ENCODE measurements at regions not wholly inside any gene's neighbourhood (a gene's known extent, or its start where the extent isn't known, plus 50 kb on each side); places are given as distances from the start of the nearest gene placed in this dataset.
A peak's percentile ranks its signal among the peaks of the same experiment; 100 is the strongest.

DNA sequence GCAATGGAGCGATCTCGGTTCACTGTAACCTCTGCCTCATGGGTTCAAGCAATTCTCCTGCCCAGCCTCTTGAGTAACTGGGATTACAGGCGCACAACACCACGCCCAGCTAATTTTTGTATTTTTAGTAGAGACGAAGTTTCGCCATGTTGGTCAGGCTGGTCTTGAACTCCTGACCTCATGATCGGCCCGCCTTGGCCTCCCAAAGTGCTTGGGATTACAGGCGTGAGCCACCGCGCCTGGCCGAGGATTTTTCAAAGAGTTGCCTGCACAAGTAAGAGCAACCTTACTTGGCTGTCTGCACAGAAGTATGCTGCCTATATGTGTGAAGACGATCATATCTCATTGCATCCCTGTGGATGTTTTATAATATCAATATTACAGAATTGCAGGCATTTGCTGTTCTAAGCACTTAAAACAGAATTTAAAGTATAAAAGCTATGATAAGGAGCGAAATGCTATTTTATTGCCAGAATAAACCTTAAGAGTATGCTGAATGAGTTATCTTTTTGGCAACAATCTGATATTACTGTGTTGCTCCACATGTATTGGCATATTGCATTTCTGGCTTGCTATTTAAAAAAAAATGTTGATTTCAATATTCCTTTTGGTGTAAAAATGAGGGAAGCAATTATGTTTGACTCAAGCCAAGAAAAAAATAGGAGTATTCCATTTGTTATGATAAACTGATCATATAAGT is 379.4 kb upstream of the SEMA3D start:
- in situ Hi-C loops (cut with MboI; ENCODE audit: low sequenced_read_pairs): loop anchor here (25.0 kb wide), 1 partner anchor 529 kb away; no protein-coding TSS in a partner anchor
- H3K9me3 ChIP-seq: no peaks in the 10 kb centered on the region

DNA sequence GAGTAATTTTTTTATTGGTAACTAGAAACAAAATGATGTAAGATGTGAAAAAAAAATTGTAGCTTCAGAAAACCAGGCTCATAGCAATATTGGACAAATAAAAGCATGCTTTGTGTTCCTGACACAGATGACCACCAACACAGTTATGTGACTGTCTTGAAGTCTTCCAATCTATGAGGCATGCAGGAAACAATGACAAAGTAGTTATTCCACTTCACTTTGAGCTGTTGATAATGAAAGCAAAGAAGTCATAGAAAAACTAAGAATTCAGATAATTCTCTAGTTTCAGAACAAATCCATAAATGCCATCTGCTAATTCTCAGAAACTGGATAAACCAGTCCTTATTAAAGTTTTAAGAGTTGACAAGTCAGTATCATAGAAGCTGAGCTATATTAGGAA is 378.4 kb upstream of the SEMA3D start:
- Histone ChIP-seq H3K36me3 (replicated peaks) (no peaks in the 10 kb centered on the region), H3K4me1 (no peaks in the 10 kb centered on the region), H3K27me3 (ENCODE audit: low read depth) (peaks cover 3% of the 10 kb centered on the region; the same call in 1 of the 2 replicates), H3K9me3 (no peaks in the 10 kb centered on the region), H3K4me3 (no peak overlapping the region)
- no peak for DNase-seq (ENCODE audit: low spot score in 2 of 2)
- in situ Hi-C loops (cut with MboI; ENCODE audit: low sequenced_read_pairs): loop anchor here (25.0 kb wide), 1 partner anchor 528 kb away; no protein-coding TSS in a partner anchor

More for the DNA sequence above, 379.4 kb upstream of the SEMA3D start:
- Histone ChIP-seq H3K4me3 (no peak overlapping the region), H3K27me3 (ENCODE audit: low read depth) (peaks cover 3% of the 10 kb centered on the region; the same call in 1 of the 2 replicates), H3K36me3 (replicated peaks) (no peaks in the 10 kb centered on the region), H3K4me1 (no peaks in the 10 kb centered on the region)
- DNase-seq (ENCODE audit: low spot score in 2 of 2): no peak

GRCh38 chr7:85564861-85565260 is 378.0 kb upstream of the SEMA3D start:
- in situ Hi-C loops (cut with MboI; ENCODE audit: low sequenced_read_pairs): loop anchor here (25.0 kb wide), 1 partner anchor 528 kb away; no protein-coding TSS in a partner anchor
- Histone ChIP-seq H3K36me3 (replicated peaks) (no peaks in the 10 kb centered on the region), H3K27me3 (ENCODE audit: low read depth) (peaks cover 3% of the 10 kb centered on the region; the same call in 1 of the 2 replicates), H3K4me1 (no peaks in the 10 kb centered on the region), H3K9me3 (no peaks in the 10 kb centered on the region), H3K4me3 (no peak overlapping the region)
- DNase-seq (ENCODE audit: low spot score in 2 of 2): no peak

DNA sequence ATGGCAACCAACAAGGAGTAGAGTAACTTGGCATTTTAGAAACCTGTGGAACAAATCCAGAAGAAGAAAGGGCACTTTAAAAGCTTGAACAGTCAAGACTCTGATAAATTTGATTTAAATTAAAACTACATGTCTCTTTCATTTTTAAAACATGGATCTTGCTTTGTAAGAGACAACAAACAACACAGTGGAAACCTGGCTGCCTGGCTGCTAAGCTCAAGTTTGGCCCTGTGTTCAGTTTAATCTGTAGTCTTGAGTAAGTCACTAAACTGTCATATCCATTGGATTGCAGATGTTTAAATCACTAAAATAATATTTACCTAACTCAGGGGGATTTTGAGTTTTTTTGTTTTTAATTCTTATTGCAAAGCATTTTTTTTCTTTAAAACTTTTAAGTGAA is 374.9 kb upstream of the SEMA3D start:
- H3K4me1 ChIP-seq: no peaks in the 10 kb centered on the region
- DNase-seq (ENCODE audit: low spot score in 2 of 2): no peak
- no peaks in the 10 kb centered on the region for H3K9me3 ChIP-seq
- no peaks in the 10 kb centered on the region for H3K36me3 ChIP-seq (replicated peaks)
- no peak overlapping the region for H3K4me3 ChIP-seq
- H3K27me3 ChIP-seq (ENCODE audit: low read depth): peaks cover 3% of the 10 kb centered on the region; the same call in 1 of the 2 replicates
- in situ Hi-C loops (cut with MboI; ENCODE audit: low sequenced_read_pairs): loop anchor here (25.0 kb wide), 1 partner anchor 524 kb away; no protein-coding TSS in a partner anchor

DNA sequence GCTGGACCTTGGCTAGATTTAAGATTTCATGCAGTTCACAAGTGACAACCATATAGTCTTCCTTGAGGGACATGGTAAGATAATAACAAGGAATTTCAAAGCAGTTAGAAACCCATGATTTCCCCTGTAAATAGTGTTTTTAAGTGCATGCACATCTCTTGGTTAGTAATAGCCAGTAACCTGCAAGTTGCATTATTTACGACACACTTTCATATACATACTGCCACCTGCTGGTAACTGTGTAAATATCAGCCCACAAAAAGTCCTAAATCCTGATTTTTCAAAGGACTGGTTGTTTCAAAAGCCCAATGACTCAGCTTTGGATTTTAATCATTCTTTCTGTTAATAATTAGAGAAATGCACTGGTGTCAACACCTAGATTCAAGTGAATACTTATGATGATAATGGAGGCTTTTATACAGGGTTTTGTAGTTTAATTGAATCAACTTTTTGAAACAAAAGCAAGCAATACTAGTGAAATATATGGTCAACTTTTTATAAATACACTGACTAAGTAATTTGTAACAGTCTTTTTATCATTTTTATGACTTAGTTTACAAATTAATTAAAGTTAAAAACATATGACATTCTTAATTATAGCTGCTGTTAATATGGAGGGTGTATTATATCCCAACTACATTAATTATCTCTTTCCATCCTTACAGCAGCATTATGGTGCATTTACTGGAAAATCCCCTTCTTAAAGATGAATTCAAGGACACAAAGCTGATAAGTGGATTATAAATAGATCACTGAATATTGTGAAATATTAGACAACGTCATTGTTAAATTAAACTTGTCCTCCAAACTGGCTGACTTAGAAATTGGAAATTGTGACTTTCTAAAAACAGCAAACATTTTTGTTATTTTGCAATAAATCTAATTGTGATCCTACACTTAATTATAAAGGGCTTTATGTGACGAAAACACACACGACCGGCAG is 367.7 kb upstream of the SEMA3D start:
- Histone ChIP-seq H3K4me1 (no peaks in the 10 kb centered on the region), H3K9me3 (no peaks in the 10 kb centered on the region), H3K27me3 (ENCODE audit: low read depth) (no peaks in the 10 kb centered on the region), H3K4me3 (no peak overlapping the region), H3K36me3 (replicated peaks) (no peaks in the 10 kb centered on the region)
- in situ Hi-C loops (cut with MboI; ENCODE audit: low sequenced_read_pairs): loop anchor here (25.0 kb wide), 1 partner anchor 517 kb away; no protein-coding TSS in a partner anchor
- DNase-seq (ENCODE audit: low spot score in 2 of 2): peak; percentile 20 to 49

GRCh38 chr7:85535974-85536729 is 349.3 kb upstream of the SEMA3D start:
- Histone ChIP-seq H3K36me3 (replicated peaks) (no peaks in the 10 kb centered on the region), H3K27me3 (ENCODE audit: low read depth) (peaks cover 12% of the 10 kb centered on the region), H3K9me3 (no peaks in the 10 kb centered on the region), H3K4me3 (no peak overlapping the region), H3K4me1 (no peaks in the 10 kb centered on the region)
- in situ Hi-C loops (cut with MboI; ENCODE audit: low sequenced_read_pairs): no loop called here
- DNase-seq (ENCODE audit: low spot score in 2 of 2): no peak

DNA sequence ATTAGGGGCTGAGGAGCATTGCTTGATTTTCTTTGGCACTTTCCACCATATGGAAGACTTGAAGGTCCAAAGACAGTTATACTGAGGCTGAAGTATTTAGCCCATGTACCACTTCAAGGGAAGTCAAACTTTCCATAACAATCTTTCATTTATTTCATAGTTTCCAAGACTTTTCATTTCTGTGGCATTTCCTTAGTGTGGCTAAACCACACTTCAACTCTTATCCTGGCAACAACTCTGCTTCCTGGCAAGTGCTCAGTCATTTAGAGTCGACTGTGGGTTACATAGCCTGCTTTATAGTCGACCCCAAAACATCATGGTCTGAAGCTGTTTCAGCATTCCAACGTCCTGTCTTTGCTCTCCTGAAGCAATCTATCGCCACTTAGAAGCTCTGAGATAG is 343.0 kb upstream of the SEMA3D start:
- H3K4me3 ChIP-seq: no peak overlapping the region
- no peaks in the 10 kb centered on the region for H3K9me3 ChIP-seq
- no peaks in the 10 kb centered on the region for H3K36me3 ChIP-seq (replicated peaks)
- no peak for DNase-seq (ENCODE audit: low spot score in 2 of 2)
- no peaks in the 10 kb centered on the region for H3K4me1 ChIP-seq
- H3K27me3 ChIP-seq (ENCODE audit: low read depth): peaks cover 66% of the 10 kb centered on the region
- in situ Hi-C loops (cut with MboI; ENCODE audit: low sequenced_read_pairs): no loop called here

- H3K9me3 ChIP-seq: no peaks in the 10 kb centered on the region
- in situ Hi-C loops (cut with MboI; ENCODE audit: low sequenced_read_pairs): no loop called here
These were observed 342.3 kb upstream of the SEMA3D start for GRCh38 chr7:85529201-85529600.

DNA sequence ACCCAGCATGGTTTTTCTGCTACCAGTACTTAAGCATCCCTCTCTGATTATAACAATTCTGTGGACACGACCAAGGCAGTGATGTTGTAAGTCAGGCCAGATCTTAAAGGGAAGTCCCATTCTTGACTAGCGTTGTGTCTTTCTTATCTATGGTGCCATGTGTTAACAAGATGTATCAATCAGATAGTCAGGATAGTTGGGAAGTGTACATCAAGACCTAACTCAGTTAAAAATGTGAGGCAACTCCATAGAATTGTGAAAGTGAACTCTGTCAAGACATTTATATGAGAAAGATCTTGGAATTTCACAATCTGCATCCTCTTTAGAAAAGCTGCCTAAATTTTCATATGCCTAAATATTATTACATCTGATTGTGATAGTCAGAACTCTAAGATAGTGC is 341.7 kb upstream of the SEMA3D start:
- H3K27me3 ChIP-seq (ENCODE audit: low read depth): peaks cover 60% of the 10 kb centered on the region
- in situ Hi-C loops (cut with MboI; ENCODE audit: low sequenced_read_pairs): no loop called here

More at GRCh38 chr7:85529201-85529600, 342.3 kb upstream of the SEMA3D start:
- Histone ChIP-seq H3K4me1 (no peaks in the 10 kb centered on the region), H3K36me3 (replicated peaks) (no peaks in the 10 kb centered on the region), H3K4me3 (no peak overlapping the region), H3K27me3 (ENCODE audit: low read depth) (peaks cover 64% of the 10 kb centered on the region)
- DNase-seq (ENCODE audit: low spot score in 2 of 2): no peak

GRCh38 chr7:85525676-85526075 is 338.8 kb upstream of the SEMA3D start:
- Histone ChIP-seq H3K9me3 (no peaks in the 10 kb centered on the region), H3K27me3 (ENCODE audit: low read depth) (peaks cover 63% of the 10 kb centered on the region), H3K36me3 (replicated peaks) (no peaks in the 10 kb centered on the region), H3K4me1 (0 out of 2 replicates have a peak, but pooled peaks cover 2% of the 10 kb centered on the region), H3K4me3 (no peak overlapping the region)
- in situ Hi-C loops (cut with MboI; ENCODE audit: low sequenced_read_pairs): no loop called here
- DNase-seq (ENCODE audit: low spot score in 2 of 2): no peak

More for the DNA sequence above, 341.7 kb upstream of the SEMA3D start:
- Histone ChIP-seq H3K36me3 (replicated peaks) (no peaks in the 10 kb centered on the region), H3K4me1 (no peaks in the 10 kb centered on the region), H3K4me3 (no peak overlapping the region), H3K9me3 (no peaks in the 10 kb centered on the region)
- no peak for DNase-seq (ENCODE audit: low spot score in 2 of 2)

GRCh38 chr7:85522070-85522469 is 335.2 kb upstream of the SEMA3D start:
- peaks cover 53% of the 10 kb centered on the region for H3K27me3 ChIP-seq (ENCODE audit: low read depth)
- 0 out of 2 replicates have a peak, but pooled peaks cover 2% of the 10 kb centered on the region for H3K4me1 ChIP-seq
- H3K36me3 ChIP-seq (replicated peaks): no peaks in the 10 kb centered on the region
- DNase-seq (ENCODE audit: low spot score in 2 of 2): peak in 1 of 2 experiments; percentile 80
- H3K4me3 ChIP-seq: no peak overlapping the region
- H3K9me3 ChIP-seq: no peaks in the 10 kb centered on the region
- in situ Hi-C loops (cut with MboI; ENCODE audit: low sequenced_read_pairs): no loop called here

DNA sequence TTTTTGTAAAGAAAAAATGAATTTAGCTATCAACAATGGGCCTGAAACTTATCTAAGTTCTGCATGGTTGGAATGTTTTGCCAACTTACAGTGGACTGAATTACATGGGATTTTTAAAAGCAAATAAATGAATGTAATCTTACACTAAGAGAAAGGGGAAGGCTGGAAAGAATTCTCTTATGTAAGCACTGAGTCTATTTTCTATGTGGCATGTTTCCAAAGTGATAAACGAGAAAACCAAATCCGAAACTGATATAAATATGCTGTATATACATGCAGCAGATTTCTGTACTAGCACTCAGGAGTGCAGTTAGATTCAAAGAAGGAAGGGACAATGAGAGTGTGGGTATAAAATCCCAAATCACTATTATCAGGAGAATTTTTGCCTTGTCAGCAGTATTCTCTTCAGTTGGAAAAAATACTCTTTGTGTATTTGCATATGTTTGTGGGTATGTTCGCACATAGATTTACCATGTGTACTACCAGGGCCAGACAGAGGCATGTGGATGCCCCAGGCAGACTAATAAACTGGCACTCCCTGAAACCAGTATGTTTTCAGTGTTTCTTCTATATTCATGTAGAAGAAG is 334.3 kb upstream of the SEMA3D start:
- H3K4me1 ChIP-seq: 0 out of 2 replicates have a peak, but pooled peaks cover 2% of the 10 kb centered on the region
- no peak overlapping the region for H3K4me3 ChIP-seq
- in situ Hi-C loops (cut with MboI; ENCODE audit: low sequenced_read_pairs): no loop called here
- H3K9me3 ChIP-seq: no peaks in the 10 kb centered on the region
- DNase-seq (ENCODE audit: low spot score in 2 of 2): no peak
- peaks cover 50% of the 10 kb centered on the region for H3K27me3 ChIP-seq (ENCODE audit: low read depth)
- no peaks in the 10 kb centered on the region for H3K36me3 ChIP-seq (replicated peaks)

GRCh38 chr7:85520175-85520574 is 333.3 kb upstream of the SEMA3D start:
- Histone ChIP-seq H3K4me1 (0 out of 2 replicates have a peak, but pooled peaks cover 2% of the 10 kb centered on the region), H3K36me3 (replicated peaks) (no peaks in the 10 kb centered on the region), H3K9me3 (no peaks in the 10 kb centered on the region), H3K27me3 (ENCODE audit: low read depth) (peaks cover 50% of the 10 kb centered on the region), H3K4me3 (no peak overlapping the region)
- no peak for DNase-seq (ENCODE audit: low spot score in 2 of 2)
- in situ Hi-C loops (cut with MboI; ENCODE audit: low sequenced_read_pairs): no loop called here

Measured in HAP-1 (cell line).